ENCODE measurements at regions not wholly inside any gene's neighbourhood (a gene's known extent, or its start where the extent isn't known, plus 50 kb on each side); places are given as distances from the start of the nearest gene placed in this dataset.
A peak's percentile ranks its signal among the peaks of the same experiment; 100 is the strongest.
"Not testable (repeated sequence)": the region's sequence is repeated elsewhere in the genome, so short reads cannot be mapped to it uniquely, and the experiment has no call there.

GRCh38 chr20:4435671-4436455 lies 186.8 kb upstream of the ADRA1D start:
- no peak for DNase-seq (ENCODE audit: low read depth)

- DNase-seq (ENCODE audit: low read depth), result no peak
Observed at GRCh38 chr20:4435225-4435624, 186.1 kb upstream of the ADRA1D start.

DNA sequence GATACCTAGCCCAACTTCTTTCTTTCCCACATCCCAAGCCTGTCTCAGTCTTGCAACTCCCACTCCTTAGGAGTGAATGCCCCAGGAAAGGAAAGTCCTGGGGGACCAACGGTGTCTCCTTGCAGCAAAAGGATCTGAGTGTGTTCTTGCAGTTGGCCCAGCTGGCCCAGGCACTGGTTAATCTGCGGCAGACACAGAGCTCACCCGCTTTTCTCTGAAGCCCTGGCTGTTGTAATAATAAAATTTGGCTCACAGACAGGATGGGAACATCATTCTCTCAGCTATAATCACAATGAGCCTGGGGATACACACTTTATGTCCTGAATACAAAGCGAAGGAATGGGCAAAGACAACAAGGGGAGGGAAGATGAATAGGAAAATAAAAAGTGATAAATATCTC lies 185.6 kb upstream of the ADRA1D start:
- DNase-seq (ENCODE audit: low read depth), result no peak

GRCh38 chr20:4431446-4431845 lies 182.4 kb upstream of the ADRA1D start:
- DNase-seq (ENCODE audit: low read depth), result no peak

DNA sequence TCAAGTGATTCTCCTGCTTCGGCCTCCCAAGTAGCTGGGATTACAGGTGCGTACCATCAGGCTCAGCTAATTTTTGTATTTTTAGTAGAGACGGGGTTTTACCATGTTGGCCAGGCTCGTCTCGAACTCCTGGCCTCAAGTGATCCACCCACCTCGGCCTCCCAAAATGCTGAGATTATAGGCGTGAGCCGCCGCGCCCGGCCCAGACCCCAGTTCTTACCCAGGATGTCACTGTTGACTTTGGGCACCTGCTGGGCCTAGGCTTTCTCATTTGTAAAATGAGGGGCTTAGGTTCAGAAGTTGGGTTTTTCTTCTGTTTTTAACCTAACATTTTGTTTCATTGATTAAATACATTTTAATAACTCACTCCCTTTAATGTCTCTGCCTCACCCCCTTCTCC lies 181.7 kb upstream of the ADRA1D start:
- DNase-seq (ENCODE audit: low read depth), result not testable (repeated sequence)

DNA sequence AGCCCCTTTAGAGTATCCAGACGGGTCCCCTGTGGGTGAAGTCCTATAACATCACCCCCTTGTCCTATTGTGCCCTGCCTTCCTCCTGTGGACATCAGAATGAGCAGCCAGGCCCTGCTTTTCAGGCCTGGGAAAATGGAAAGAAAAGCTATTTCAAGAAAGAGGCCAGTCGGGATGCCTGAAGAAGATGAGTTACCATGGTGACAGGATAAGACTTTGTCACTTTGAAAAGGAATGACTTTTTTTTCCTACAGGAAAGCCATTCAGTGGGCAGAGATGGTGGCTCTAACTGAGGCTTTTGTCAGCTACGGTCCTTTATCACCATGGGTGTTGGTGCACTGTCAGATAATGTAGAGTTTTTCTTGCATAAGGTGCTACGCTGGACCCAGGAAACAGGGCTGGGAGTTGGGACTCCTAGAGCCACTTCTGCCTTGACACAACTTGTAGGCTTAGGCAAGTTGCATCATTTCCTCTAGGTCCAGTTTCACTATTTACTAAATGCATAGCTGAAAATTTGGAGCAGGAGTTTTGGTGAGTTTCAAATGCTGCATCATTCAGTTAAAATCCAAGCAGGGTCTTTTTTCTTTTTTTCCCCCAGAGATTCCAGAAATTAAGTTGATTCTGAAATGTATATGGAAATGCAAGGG lies 179.0 kb upstream of the ADRA1D start:
- DNase-seq (ENCODE audit: low read depth), result no peak

- DNase-seq (ENCODE audit: low read depth), result no peak
Observed at GRCh38 chr20:4418141-4418540, 169.1 kb upstream of the ADRA1D start.

- no peak for DNase-seq (ENCODE audit: low read depth)
Observed at GRCh38 chr20:4415281-4415680, 166.2 kb upstream of the ADRA1D start.

- DNase-seq (ENCODE audit: low read depth), result no peak
Observed at GRCh38 chr20:4413314-4414049, 164.4 kb upstream of the ADRA1D start.

GRCh38 chr20:4412216-4412615 lies 163.1 kb upstream of the ADRA1D start:
- DNase-seq (ENCODE audit: low read depth), result no peak

DNA sequence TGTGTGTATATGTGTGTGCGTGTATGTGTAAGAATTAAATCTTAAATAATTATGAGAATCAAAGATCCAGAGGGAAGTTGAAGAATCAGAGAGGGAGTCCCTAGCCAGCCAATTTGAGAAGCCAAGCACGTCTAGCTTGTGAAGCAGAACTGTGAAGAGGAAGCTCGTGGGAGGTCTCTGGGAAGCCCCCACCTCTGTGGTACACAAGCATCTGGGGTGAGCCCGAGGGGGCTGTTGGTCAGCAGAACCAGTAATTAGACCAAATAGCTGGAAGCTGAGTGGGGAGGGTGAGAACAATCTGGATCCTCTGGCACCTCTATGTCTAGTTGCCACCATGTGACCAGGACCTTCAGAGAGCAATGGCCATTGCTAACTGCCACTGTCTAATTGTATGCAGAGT lies 162.7 kb upstream of the ADRA1D start:
- no peak for DNase-seq (ENCODE audit: low read depth)

GRCh38 chr20:4406627-4407026 lies 157.5 kb upstream of the ADRA1D start:
- DNase-seq (ENCODE audit: low read depth), result peak; percentile 86

GRCh38 chr20:4401601-4402000 lies 152.5 kb upstream of the ADRA1D start:
- no peak for DNase-seq (ENCODE audit: low read depth)

GRCh38 chr20:4384961-4385360 lies 135.9 kb upstream of the ADRA1D start:
- DNase-seq (ENCODE audit: low read depth), result no peak

DNA sequence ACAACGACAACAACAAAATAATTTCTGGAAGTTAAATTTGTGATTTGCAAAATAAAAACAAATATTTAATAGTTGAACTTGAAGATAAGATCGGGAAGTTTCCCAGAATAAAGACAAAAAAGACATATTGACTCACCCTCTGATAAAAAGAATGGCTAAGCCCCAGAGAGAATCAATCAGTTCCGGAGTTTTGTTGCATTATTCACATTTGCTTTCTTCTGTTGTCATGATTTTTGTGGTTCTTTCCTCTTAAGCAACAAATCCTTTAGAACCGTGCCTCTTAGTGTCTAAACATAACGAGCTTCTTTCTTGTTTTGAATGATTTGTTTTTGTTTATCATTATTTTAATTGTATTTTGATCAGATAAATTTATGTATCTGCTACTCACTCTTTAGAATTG lies 134.9 kb upstream of the ADRA1D start:
- DNase-seq (ENCODE audit: low read depth), result no peak

DNA sequence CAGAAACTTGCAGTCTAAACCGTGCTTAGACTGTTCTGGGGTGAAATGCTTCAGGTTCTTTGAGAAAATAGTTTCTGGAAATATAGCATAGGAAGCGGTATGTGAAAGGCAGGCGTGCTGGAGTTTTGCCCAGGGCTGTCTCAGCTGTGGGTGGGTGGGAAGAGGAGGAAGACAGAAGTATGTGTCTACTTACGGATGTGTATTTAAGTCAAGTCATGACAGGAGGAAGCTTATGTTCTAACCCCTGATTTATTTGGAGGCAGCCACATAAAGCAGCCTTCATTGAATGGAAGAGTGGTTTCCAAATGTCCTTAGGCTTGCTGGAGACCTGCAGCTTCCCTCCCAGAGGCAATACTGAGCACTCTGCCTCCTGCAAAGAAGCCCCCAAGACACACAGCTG lies 126.8 kb upstream of the ADRA1D start:
- DNase-seq (ENCODE audit: low read depth), result peak; percentile 42

GRCh38 chr20:4373454-4373853 lies 124.4 kb upstream of the ADRA1D start:
- DNase-seq (ENCODE audit: low read depth), result no peak

- DNase-seq (ENCODE audit: low read depth), result no peak
Observed at GRCh38 chr20:4371623-4372251, 122.7 kb upstream of the ADRA1D start.

DNA sequence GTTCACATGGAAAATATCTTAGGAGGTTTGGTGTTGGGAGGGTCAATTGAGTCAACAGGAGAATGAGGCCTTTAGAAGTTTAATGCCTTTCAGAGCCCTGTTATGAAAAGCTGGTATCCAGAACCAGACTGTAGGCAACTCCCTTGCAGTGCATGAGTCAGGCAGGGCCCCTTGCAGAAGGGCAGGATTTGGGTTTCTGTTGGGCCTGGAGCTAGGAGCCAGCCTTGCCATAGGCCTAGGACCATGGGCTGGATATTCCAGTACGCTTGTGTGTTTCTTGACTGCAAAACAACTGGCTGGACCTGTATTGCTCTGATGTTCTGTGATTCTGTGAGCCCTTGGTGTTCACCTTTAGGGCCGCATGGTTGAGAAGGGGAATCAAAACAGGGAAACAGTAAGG lies 121.8 kb upstream of the ADRA1D start:
- no peak for DNase-seq (ENCODE audit: low read depth)

- peak; percentile 19 for DNase-seq (ENCODE audit: low read depth)
Observed at GRCh38 chr20:4369798-4370124, 120.7 kb upstream of the ADRA1D start.

GRCh38 chr20:4369119-4369797 lies 120.2 kb upstream of the ADRA1D start:
- DNase-seq (ENCODE audit: low read depth), result no peak

DNA sequence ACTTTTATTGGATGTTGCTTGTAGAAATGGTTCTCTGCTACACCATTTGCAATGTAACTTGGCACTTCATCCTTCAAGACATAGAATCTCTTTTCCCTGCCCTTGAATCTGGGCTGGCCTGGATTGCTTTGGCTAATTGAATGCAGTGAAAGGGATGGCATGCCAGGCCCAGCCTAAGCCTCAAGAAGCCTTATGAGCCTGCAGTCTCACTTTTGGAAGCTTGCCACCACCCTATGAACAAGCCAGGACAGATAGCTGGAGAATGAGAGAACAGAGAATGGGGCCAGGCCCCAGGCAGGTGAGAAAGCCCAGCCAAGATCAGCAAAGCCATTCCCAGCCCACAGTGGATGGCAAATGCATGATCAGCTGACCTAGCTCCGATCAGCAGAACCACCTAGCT lies 117.0 kb upstream of the ADRA1D start:
- DNase-seq (ENCODE audit: low read depth), result no peak
